LNCAP (cell line): ENCODE measurements at regions not wholly inside any gene's neighbourhood (a gene's known extent, or its start where the extent isn't known, plus 50 kb on each side); places are given as distances from the start of the nearest gene placed in this dataset.

Experiments used
- TF ChIP-seq, protein P1 (sequence below): fragments of 450-650 bp; IDR thresholded peaks from 2 replicates; pipeline ENCODE4 v1.5.1; 2017; ENCODE audit warnings: mild to moderate bottlenecking

DNA sequence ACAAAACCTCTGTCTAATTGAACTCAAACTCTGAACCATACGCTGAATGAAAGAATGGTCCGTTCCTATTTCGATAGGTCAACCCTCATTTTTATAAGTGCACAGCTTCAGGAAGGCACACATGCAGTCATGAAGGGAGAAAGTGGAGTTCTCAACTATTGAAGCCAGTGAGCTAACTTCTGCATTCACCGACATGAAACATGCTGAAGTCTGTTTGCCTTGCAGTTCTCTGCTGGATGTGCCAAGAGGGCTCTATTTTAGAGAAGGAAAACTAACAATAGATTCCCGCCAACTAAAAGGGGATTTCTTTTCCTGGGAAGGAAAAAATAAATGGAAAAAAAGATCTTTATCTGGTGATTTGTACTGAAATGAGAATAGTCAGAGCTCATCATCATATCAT lies 191.0 kb upstream of the PLEKHG7 start:
- TF ChIP-seq, protein P1, sequence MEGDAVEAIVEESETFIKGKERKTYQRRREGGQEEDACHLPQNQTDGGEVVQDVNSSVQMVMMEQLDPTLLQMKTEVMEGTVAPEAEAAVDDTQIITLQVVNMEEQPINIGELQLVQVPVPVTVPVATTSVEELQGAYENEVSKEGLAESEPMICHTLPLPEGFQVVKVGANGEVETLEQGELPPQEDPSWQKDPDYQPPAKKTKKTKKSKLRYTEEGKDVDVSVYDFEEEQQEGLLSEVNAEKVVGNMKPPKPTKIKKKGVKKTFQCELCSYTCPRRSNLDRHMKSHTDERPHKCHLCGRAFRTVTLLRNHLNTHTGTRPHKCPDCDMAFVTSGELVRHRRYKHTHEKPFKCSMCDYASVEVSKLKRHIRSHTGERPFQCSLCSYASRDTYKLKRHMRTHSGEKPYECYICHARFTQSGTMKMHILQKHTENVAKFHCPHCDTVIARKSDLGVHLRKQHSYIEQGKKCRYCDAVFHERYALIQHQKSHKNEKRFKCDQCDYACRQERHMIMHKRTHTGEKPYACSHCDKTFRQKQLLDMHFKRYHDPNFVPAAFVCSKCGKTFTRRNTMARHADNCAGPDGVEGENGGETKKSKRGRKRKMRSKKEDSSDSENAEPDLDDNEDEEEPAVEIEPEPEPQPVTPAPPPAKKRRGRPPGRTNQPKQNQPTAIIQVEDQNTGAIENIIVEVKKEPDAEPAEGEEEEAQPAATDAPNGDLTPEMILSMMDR, result no peak

DNA sequence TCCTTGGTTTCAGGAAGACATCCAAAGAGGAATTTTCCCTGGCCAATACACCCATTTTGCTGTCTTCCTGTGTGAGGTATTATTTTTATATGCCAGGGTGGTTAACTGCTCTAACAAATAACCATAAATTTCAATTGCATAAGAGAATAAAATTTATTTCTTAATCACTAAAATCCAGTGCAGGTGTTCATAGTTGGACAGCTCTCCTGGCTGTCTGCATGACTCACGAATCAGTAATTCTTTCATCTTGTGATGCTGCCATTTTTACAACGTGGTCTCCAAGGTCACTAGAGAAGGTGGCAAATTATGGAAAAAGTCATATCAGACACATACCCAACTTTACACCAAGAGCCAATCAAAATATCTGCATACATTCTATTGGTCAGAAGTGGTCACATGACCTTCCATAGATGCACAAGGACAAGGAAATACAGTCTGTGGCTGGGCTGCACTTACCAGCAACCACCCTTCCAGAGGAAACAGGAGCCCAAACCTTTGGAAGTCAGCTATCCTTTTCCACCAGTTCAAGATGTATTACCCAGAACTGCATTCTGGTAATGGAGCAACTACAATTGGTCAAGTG lies 193.5 kb upstream of the PLEKHG7 start:
- TF ChIP-seq, protein P1, result no peak

DNA sequence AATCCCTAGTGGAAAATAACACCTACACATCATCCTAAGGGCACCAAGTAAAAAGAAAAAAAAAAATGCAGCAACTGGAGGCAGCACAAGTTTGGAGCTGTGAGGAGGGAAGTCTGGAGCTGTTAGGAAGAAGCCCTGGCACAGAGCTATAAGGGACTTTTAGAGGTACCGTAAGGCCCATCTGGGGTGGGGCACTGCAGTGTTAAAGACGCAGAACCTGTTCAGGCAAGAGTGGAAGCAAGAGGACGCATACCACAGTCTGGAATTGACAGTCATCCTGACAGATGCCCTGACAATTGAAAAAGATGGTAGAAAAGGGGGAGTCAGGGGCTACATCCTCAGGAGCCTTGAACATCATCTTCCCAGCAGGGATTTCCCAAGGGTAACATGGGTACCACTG lies 195.9 kb upstream of the PLEKHG7 start:
- TF ChIP-seq, protein P1, result no peak

DNA sequence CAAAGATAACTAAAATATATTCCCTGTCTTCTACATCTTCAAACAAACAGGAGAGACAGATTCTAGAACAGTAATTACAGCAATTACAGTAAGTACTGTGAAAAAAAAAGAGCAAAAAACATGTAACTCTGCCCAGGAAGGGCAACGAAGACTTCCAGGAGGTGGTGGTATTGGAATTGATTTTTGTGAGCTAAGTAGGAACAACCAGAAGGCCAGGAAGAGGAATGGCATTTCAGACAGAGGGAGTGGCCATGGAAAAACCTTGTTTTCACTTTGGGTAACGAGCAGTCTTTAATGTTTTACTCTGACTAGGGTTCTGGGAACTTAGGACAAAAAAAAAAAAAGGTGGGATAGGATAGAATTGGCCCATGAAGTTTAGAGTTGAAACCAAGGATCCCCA lies 196.3 kb upstream of the PLEKHG7 start:
- TF ChIP-seq, protein P1, result no peak

DNA sequence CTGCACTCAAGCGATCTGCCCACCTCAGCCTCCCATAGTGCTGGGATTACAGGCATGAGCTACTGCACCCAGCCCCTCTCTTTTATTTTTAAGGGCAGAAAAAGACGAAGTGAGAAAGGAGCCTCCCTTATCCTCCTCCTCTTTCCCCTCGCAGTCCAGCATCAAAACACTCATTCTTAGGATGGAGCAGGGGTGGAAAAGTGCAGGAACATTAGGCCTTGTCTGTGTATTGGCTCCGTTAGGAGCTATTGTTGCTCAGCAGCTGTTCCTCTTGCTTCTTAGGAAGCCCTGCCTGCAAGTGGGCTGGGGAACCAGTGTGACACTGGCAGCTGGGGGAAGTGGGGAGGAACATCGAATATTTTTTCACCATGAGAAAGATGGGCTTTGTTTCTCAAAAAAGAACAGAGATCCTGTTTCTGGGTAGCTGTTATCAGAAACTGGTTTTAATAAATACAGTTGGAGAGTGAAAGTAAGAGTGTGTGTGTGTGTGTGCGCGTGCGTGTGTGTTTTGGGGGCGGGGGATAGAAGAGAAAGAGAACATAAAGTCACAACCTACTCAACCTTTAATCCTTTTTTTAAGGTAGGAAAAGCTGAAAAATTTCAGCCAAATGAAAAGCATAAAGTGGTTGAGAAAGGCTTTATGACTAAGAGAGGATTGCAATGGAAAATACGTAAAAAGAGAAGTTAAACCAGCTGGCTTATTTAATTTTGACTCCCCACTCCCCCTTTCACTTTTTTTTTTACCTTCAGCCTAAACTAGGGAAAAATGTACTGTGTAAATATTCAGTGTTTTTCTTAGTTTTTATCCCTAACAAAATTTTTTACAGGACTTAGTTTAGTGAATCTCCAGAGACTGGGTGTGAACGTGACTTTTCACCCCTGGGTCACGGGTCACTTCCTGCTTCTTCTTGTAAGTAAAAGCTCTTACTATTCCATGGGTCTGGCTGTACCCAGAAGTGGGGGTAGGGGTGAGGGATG lies 197.2 kb upstream of the PLEKHG7 start:
- TF ChIP-seq, protein P1, result no peak

DNA sequence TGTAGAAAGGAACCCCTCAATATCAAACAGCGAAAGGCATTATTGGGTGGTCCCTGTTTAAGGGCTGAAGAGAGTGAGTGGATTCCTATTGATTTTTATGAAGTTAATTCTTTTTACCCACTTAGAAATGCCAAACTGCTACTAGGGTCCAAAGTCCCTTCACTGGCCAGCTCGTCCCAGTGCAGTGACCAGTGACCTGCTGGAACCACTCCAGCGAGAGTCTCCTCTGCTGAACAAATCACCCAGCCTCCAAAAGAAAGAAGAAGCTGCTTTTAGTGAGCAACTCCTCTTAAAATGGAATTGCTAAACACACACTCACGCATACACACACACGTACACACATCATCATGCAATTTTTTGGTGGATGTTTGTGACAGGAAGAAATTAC lies 198.2 kb upstream of the PLEKHG7 start:
- TF ChIP-seq, protein P1, result no peak

DNA sequence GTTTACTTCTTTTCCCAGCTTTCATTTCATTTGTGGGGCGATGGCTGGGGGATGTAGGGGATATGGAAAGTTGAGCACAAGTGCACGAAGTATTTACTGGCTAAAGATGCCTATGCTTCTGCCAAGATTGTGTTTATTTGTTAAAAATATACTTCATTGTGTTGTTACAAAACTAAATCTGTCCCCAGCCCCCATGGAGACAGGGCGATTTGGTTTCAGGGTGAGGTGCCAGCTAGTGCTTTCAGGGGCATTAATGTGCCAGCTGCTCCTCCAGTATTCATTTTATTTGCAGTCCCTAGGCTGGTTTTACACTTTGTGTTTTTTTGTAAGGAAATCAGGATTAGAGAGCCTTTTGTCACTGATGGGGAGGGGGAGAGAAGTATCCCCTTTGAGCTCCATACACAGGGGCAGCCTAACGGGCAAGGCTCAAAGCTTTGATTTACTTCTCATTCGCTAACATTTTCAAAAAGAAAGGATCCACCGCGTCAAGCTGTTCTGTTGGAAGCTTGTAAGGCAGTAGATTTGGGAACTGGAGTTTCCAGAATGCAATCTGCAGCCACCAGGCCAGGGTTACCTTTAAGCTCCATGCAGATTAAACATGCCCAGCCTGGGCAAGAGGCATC lies 198.7 kb upstream of the PLEKHG7 start:
- TF ChIP-seq, protein P1, result no peak
